ENCODE measurements at regions not wholly inside any gene's neighbourhood (a gene's known extent, or its start where the extent isn't known, plus 50 kb on each side); places are given as distances from the start of the nearest gene placed in this dataset.
"Not testable (repeated sequence)": the region's sequence is repeated elsewhere in the genome, so short reads cannot be mapped to it uniquely, and the experiment has no call there.

DNA sequence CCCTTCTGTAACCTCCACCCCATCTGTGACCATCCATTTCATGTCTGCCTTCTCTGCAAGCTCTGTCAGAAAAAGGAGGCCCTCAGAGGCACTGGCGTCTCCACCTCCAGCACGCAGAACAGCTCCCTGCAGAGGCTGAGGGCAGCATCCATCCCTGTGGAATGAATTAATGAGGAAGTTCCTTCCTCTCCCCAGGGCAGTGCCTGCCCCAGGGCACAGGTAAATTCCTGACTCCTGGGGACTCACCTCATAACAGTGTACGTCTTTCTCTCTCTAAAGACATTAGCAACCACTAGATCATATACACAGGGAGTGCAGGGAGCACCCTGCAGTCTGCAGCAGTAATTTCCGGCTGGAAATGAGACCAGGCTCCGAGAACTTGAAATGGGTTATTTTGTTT lies 155.0 kb upstream of the TMEM132C start:
- H3K4me3 ChIP-seq (ENCODE audit: low read depth, low read length) = no peak overlapping the region
- TF ChIP-seq, protein P1, sequence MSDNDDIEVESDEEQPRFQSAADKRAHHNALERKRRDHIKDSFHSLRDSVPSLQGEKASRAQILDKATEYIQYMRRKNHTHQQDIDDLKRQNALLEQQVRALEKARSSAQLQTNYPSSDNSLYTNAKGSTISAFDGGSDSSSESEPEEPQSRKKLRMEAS (IDR thresholded peaks at IDR 0.05; ENCODE audit: low read depth, low read length) = no peak
- no peak for TF ChIP-seq MYC (IDR thresholded peaks at IDR 0.05; ENCODE audit: low read depth, low read length)
- DNase-seq (ENCODE audit: low read depth) = no peak

DNA sequence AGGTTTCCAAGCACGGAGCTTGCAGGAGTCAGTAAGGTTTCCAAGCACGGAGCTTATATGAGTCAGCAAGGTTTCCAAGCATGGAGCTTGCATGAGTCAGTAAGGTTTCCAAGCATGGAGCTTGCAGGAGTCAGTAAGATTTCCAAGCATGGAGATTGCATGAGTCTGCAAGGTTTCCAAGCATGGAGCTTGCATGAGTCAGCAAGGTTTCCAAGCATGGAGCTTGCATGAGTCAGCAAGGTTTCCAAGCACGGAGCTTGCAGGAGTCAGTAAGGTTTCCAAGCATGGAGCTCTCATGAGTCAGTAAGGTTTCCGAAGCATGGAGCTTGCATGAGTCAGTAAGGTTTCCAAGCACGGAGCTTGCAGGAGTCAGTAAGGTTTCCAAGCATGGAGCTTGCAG lies 153.7 kb upstream of the TMEM132C start:
- H3K4me3 ChIP-seq (ENCODE audit: low read depth, low read length) = not testable (repeated sequence)
- peak; percentile 6 for DNase-seq (ENCODE audit: low read depth)

DNA sequence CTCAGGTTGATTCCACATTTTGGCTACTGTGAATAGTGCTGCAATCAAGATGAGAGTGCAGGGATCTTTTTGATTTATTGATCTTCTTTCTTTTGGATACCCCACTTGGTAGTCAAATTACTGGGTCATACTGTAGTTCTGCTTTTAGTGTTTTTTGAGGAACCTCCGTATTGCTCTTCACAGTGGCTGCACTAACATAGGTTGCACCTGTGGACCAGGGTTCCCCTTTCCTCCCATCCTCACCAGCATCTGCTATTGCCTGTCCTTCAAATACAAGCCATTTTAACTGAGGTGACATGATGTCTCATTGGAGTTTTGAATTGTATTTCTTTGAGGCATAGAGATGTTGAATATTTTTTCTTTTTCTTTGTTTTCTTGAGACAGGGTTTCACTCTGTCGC lies 152.5 kb upstream of the TMEM132C start:
- TF ChIP-seq MYC (IDR thresholded peaks at IDR 0.05; ENCODE audit: low read depth, low read length) = no peak
- TF ChIP-seq, protein P2, sequence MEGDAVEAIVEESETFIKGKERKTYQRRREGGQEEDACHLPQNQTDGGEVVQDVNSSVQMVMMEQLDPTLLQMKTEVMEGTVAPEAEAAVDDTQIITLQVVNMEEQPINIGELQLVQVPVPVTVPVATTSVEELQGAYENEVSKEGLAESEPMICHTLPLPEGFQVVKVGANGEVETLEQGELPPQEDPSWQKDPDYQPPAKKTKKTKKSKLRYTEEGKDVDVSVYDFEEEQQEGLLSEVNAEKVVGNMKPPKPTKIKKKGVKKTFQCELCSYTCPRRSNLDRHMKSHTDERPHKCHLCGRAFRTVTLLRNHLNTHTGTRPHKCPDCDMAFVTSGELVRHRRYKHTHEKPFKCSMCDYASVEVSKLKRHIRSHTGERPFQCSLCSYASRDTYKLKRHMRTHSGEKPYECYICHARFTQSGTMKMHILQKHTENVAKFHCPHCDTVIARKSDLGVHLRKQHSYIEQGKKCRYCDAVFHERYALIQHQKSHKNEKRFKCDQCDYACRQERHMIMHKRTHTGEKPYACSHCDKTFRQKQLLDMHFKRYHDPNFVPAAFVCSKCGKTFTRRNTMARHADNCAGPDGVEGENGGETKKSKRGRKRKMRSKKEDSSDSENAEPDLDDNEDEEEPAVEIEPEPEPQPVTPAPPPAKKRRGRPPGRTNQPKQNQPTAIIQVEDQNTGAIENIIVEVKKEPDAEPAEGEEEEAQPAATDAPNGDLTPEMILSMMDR (IDR thresholded peaks at IDR 0.05; ENCODE audit: low read depth, low read length) = no peak
- TF ChIP-seq, protein P1 (IDR thresholded peaks at IDR 0.05; ENCODE audit: low read depth, low read length) = no peak
- TF ChIP-seq POLR2A (IDR thresholded peaks at IDR 0.05; ENCODE audit: extremely low read depth, insufficient read length) = no peak
- no peak for DNase-seq (ENCODE audit: low read depth)
- H3K4me3 ChIP-seq (ENCODE audit: low read depth, low read length) = no peak overlapping the region

DNA sequence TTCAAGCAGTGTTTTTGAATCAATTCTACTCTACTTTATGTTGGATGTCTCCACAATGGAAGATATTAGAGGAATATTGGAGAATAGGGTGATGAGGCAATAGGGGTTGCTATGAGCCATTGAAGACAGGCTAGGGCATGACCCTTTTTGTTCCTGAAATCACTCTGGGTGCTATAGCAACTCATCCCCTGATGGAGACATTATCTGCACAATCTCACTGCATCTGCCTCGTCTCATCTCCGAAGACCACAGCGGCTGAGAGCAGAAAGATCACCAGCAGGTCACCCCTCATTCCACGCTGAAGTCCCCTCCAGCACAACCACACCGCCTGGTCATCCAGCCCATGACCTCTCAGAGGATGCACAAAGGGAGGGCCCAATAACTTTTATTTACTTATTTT lies 150.4 kb upstream of the TMEM132C start:
- TF ChIP-seq, protein P1 (IDR thresholded peaks at IDR 0.05; ENCODE audit: low read depth, low read length) = no peak
- TF ChIP-seq, protein P2 (IDR thresholded peaks at IDR 0.05; ENCODE audit: low read depth, low read length) = no peak
- DNase-seq (ENCODE audit: low read depth) = no peak
- H3K4me3 ChIP-seq (ENCODE audit: low read depth, low read length) = no peak overlapping the region

DNA sequence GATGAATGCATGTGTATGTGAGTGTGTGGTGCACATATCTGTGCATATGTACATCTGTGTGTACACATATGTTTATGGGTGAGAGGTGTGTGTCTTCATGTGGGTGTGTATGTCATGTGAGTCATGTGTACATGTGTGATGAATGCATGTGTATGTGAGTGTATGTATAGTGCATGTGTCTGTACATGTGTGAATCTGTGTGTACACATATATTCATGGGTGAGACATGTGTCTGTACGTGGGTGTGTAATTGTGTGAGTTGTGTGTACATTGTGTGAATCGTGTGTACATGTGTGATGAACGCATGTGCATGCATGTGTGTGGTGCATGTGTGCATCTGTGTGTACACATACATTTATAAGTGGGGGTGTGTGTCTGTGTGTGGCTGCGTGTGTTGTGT lies 146.9 kb upstream of the TMEM132C start:
- TF ChIP-seq, protein P2 (IDR thresholded peaks at IDR 0.05; ENCODE audit: low read depth, low read length) = no peak
- TF ChIP-seq, protein P1 (IDR thresholded peaks at IDR 0.05; ENCODE audit: low read depth, low read length) = no peak
- TF ChIP-seq POLR2A (IDR thresholded peaks at IDR 0.05; ENCODE audit: extremely low read depth, insufficient read length) (no peak), MYC (IDR thresholded peaks at IDR 0.05; ENCODE audit: low read depth, low read length) (no peak)
- DNase-seq (ENCODE audit: low read depth) = no peak
- H3K4me3 ChIP-seq (ENCODE audit: low read depth, low read length) = no peak overlapping the region

DNA sequence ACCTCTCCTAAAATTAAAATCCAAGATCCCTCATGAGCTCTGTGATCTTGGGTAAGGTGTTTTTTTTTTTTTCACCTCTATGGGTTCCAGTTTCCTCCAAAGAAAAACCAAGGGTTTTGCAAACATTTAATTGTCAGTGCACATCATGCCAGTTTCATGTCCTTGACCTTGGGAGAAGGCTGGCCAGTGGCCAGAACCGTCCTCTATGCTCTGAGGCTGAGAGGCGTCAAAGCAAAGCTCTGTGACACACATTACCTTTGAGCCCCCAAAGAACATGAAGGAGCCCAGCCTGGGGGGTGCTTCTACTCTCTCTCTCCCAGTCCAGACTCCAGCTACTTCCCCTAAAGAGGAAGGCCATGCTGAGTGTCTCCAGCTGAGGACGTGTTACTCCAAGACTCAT lies 145.5 kb upstream of the TMEM132C start:
- no peak for DNase-seq (ENCODE audit: low read depth)
- TF ChIP-seq, protein P2 (IDR thresholded peaks at IDR 0.05; ENCODE audit: low read depth, low read length) = no peak
- TF ChIP-seq, protein P1 (IDR thresholded peaks at IDR 0.05; ENCODE audit: low read depth, low read length) = no peak
- TF ChIP-seq MYC (IDR thresholded peaks at IDR 0.05; ENCODE audit: low read depth, low read length) (no peak), POLR2A (IDR thresholded peaks at IDR 0.05; ENCODE audit: extremely low read depth, insufficient read length) (no peak)

DNA sequence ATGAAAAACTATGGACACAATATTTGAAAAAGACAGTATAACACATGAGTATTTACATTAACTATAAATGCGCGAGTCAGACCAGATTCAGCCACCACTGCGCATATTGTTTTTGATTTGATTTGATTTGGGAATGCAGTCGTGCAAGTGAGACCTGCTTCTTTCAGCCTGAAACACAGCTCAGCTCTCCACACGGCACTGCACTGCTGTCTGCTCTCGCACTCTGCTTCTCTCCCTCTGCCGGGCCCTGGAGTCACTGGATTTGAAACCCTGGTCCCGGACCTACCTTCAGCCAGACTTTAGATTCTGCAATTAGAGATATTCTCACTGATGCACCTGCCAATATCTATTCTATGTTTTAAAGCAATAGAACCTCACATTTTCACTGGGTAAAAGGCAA lies 143.9 kb upstream of the TMEM132C start:
- TF ChIP-seq MYC (IDR thresholded peaks at IDR 0.05; ENCODE audit: low read depth, low read length) (no peak), POLR2A (IDR thresholded peaks at IDR 0.05; ENCODE audit: extremely low read depth, insufficient read length) (no peak)
- TF ChIP-seq, protein P1 (IDR thresholded peaks at IDR 0.05; ENCODE audit: low read depth, low read length) = no peak
- TF ChIP-seq, protein P2 (IDR thresholded peaks at IDR 0.05; ENCODE audit: low read depth, low read length) = no peak
- no peak for DNase-seq (ENCODE audit: low read depth)
- H3K4me3 ChIP-seq (ENCODE audit: low read depth, low read length) = no peak overlapping the region

More for the DNA sequence above, 145.5 kb upstream of the TMEM132C start:
- H3K4me3 ChIP-seq (ENCODE audit: low read depth, low read length) = no peak overlapping the region
